RWPE2 (cell line): ENCODE measurements at regions not wholly inside any gene's neighbourhood (a gene's known extent, or its start where the extent isn't known, plus 50 kb on each side); places are given as distances from the start of the nearest gene placed in this dataset.

Source experiments
- ATAC-seq: fragments of 200-7000 bp; cut with Tn5 transposase; 3 replicates; pipeline ENCODE4 v1.9.1; 2021; ENCODE audit warnings: low read depth
- DNase-seq: peaks from one replicate; pipeline ENCODE4 v3.0.0-alpha.2; 2020; ENCODE audit warnings: low spot score
- H3K27ac ChIP-seq: fragments of 450-650 bp; 2 replicates; pipeline ENCODE4 v1.5.1; 2017; ENCODE audit warnings: mild to moderate bottlenecking; ENCODE audit not compliant: poor library complexity, severe bottlenecking
- H3K27me3 ChIP-seq: fragments of 250-450 bp; sonication (Bioruptor Pico); 2 replicates; pipeline ENCODE4 v1.5.1; 2021; ENCODE audit warnings: mild to moderate bottlenecking, moderate library complexity; ENCODE audit not compliant: insufficient read depth, poor library complexity, severe bottlenecking
- H3K36me3 ChIP-seq: fragments of 250-450 bp; sonication (Bioruptor Pico); 2 replicates; pipeline ENCODE4 v1.5.1; 2020; ENCODE audit warnings: low read depth, mild to moderate bottlenecking, moderate library complexity
- H3K4me1 ChIP-seq: fragments of 250-450 bp; sonication (Bioruptor Pico); 2 replicates; pipeline ENCODE4 v1.5.1; 2021; ENCODE audit warnings: mild to moderate bottlenecking, moderate library complexity; ENCODE audit not compliant: insufficient read depth, poor library complexity, severe bottlenecking
- H3K4me3 ChIP-seq: fragments of 250-450 bp; sonication (Bioruptor Pico); 2 replicates; pipeline ENCODE4 v1.5.1; 2021; ENCODE audit warnings: mild to moderate bottlenecking, moderate library complexity; ENCODE audit not compliant: severe bottlenecking
- H3K9me3 ChIP-seq: fragments of 250-450 bp; sonication (Bioruptor Pico); 2 replicates; pipeline ENCODE4 v1.5.1; 2021; ENCODE audit warnings: mild to moderate bottlenecking, moderate library complexity; ENCODE audit not compliant: severe bottlenecking
- CTCF ChIP-seq: fragments of 450-650 bp; IDR thresholded peaks from one replicate; pipeline ENCODE4 v1.5.1; 2017; ENCODE audit warnings: mild to moderate bottlenecking, moderate library complexity; ENCODE audit not compliant: poor library complexity, severe bottlenecking

GRCh38 chr4:19780871-19781270, 470.8 kb upstream of the SLIT2 start:
- TF ChIP-seq CTCF: no peak
- peaks cover 2% of the 10 kb centered on the region for H3K9me3 ChIP-seq
- DNase-seq (no peak), ATAC-seq (no peak)
- H3K4me1 ChIP-seq: peaks cover 13% of the 10 kb centered on the region
- no peak overlapping the region for H3K4me3 ChIP-seq
- no peak overlapping the region for H3K27ac ChIP-seq
- no peaks in the 10 kb centered on the region for H3K36me3 ChIP-seq
- no peaks in the 10 kb centered on the region for H3K27me3 ChIP-seq

GRCh38 chr4:19776929-19777328, 474.8 kb upstream of the SLIT2 start:
- no peak for ATAC-seq
- DNase-seq: no peak
- peaks cover 20% of the 10 kb centered on the region for H3K4me1 ChIP-seq
- H3K4me3 ChIP-seq: no peak overlapping the region
- H3K9me3 ChIP-seq: no peaks in the 10 kb centered on the region
- no peaks in the 10 kb centered on the region for H3K36me3 ChIP-seq
- peak overlapping the region; percentile 66 for H3K27ac ChIP-seq
- H3K27me3 ChIP-seq: no peaks in the 10 kb centered on the region
- no peak for TF ChIP-seq CTCF

- Histone ChIP-seq H3K27me3 (no peaks in the 10 kb centered on the region), H3K4me1 (peaks cover 20% of the 10 kb centered on the region), H3K27ac (peak overlapping the region; percentile 66), H3K36me3 (no peaks in the 10 kb centered on the region), H3K9me3 (no peaks in the 10 kb centered on the region), H3K4me3 (no peak overlapping the region)
- no peak for TF ChIP-seq CTCF
- DNase-seq (peak; percentile 88), ATAC-seq (peak; percentile 99)
Observed at GRCh38 chr4:19776021-19776459, 475.7 kb upstream of the SLIT2 start.

- peak overlapping the region; percentile 66 for H3K27ac ChIP-seq
Observed at GRCh38 chr4:19774690-19775256, 476.9 kb upstream of the SLIT2 start.

More at GRCh38 chr4:19774690-19775256, 476.9 kb upstream of the SLIT2 start:
- H3K4me3 ChIP-seq: no peak overlapping the region
- ATAC-seq (no peak), DNase-seq (no peak)
- no peaks in the 10 kb centered on the region for H3K27me3 ChIP-seq
- TF ChIP-seq CTCF: no peak
- no peaks in the 10 kb centered on the region for H3K9me3 ChIP-seq
- H3K36me3 ChIP-seq: no peaks in the 10 kb centered on the region
- peaks cover 20% of the 10 kb centered on the region for H3K4me1 ChIP-seq
